ENCODE measurements at regions not wholly inside any gene's neighbourhood (a gene's known extent, or its start where the extent isn't known, plus 50 kb on each side); places are given as distances from the start of the nearest gene placed in this dataset.
"Not testable (repeated sequence)": the region's sequence is repeated elsewhere in the genome, so short reads cannot be mapped to it uniquely, and the experiment has no call there.

- TF ChIP-seq CTCF (IDR thresholded peaks at IDR 0.05): no peak
- no peaks in the 10 kb centered on the region for H3K9me3 ChIP-seq
- no peaks in the 10 kb centered on the region for H3K36me3 ChIP-seq
- no peaks in the 10 kb centered on the region for H3K27me3 ChIP-seq
- H3K4me3 ChIP-seq: no peak overlapping the region
- H3K27ac ChIP-seq: no peak overlapping the region
- no peak for DNase-seq (ENCODE audit: low spot score)
- H3K4me1 ChIP-seq: no peaks in the 10 kb centered on the region
Measured at GRCh38 chr13:73162912-73163911, 104.4 kb downstream of the KLF5 start.

GRCh38 chr13:73160371-73161031, 101.7 kb downstream of the KLF5 start:
- not testable (repeated sequence) for H3K36me3 ChIP-seq; H3K27me3 ChIP-seq; H3K4me1 ChIP-seq; H3K27ac ChIP-seq; DNase-seq (ENCODE audit: low spot score); H3K4me3 ChIP-seq; H3K9me3 ChIP-seq

DNA sequence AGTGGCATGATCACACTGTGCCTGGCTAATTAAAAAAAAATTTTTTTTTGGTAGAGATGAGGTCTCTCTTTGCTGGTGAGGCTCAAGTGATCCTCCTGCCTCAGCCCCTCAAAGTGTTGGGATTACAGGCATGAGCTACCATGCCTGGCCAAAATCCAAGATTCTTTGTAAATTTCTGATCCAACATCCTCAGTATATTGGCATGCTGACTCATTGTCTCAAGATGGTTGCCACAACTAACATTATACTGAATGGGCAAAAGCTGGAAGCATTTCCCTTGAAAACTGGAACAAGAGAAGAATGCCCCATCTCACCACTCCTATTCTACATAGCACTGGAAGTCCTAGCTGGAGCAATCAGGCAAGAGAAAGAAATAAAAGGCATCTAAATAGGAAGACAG, 100.0 kb downstream of the KLF5 start:
- Histone ChIP-seq H3K36me3 (no peaks in the 10 kb centered on the region), H3K27me3 (no peaks in the 10 kb centered on the region), H3K27ac (no peak overlapping the region), H3K9me3 (no peaks in the 10 kb centered on the region), H3K4me1 (no peaks in the 10 kb centered on the region), H3K4me3 (no peak overlapping the region)
- no peak for DNase-seq (ENCODE audit: low spot score)
- TF ChIP-seq CTCF (IDR thresholded peaks at IDR 0.05): no peak

DNA sequence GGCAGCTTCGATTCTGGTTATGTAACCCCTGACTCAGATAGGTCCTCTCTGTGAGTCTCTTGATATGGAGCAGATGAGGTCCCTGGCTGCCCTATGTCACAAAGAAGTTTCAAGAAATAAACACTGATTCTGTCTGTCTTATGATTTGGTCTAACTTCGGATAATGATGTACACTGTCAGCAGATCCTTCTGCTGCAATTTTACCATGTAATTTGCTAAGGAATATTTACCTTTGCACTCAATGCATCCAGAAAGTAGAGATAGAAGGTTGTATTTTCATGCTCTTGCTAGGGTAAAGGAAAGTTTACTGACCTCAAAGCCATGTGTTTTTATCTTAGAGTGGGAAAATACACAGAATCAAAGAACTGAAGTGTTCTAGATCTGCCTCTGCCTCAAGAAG, 98.2 kb downstream of the KLF5 start:
- DNase-seq (ENCODE audit: low spot score): no peak
- no peak overlapping the region for H3K27ac ChIP-seq
- no peaks in the 10 kb centered on the region for H3K9me3 ChIP-seq
- no peak for TF ChIP-seq CTCF (IDR thresholded peaks at IDR 0.05)
- no peaks in the 10 kb centered on the region for H3K27me3 ChIP-seq
- H3K36me3 ChIP-seq: no peaks in the 10 kb centered on the region
- H3K4me1 ChIP-seq: no peaks in the 10 kb centered on the region
- H3K4me3 ChIP-seq: no peak overlapping the region

GRCh38 chr13:73146707-73147106, 87.9 kb downstream of the KLF5 start:
- no peak for DNase-seq (ENCODE audit: low spot score)
- Histone ChIP-seq H3K36me3 (no peaks in the 10 kb centered on the region), H3K27me3 (no peaks in the 10 kb centered on the region), H3K27ac (no peak overlapping the region), H3K9me3 (no peaks in the 10 kb centered on the region), H3K4me3 (no peak overlapping the region), H3K4me1 (no peaks in the 10 kb centered on the region)
- no peak for TF ChIP-seq CTCF (IDR thresholded peaks at IDR 0.05)

- Histone ChIP-seq H3K27me3 (no peaks in the 10 kb centered on the region), H3K36me3 (no peaks in the 10 kb centered on the region), H3K4me1 (no peaks in the 10 kb centered on the region), H3K9me3 (no peaks in the 10 kb centered on the region), H3K4me3 (no peak overlapping the region), H3K27ac (no peak overlapping the region)
- TF ChIP-seq CTCF (IDR thresholded peaks at IDR 0.05): no peak
- no peak for DNase-seq (ENCODE audit: low spot score)
Measured at GRCh38 chr13:73142071-73142470, 83.3 kb downstream of the KLF5 start.

Data from right atrium auricular region (tissue), 2 donors.